ENCODE measurements at regions not wholly inside any gene's neighbourhood (a gene's known extent, or its start where the extent isn't known, plus 50 kb on each side); places are given as distances from the start of the nearest gene placed in this dataset.

DNA sequence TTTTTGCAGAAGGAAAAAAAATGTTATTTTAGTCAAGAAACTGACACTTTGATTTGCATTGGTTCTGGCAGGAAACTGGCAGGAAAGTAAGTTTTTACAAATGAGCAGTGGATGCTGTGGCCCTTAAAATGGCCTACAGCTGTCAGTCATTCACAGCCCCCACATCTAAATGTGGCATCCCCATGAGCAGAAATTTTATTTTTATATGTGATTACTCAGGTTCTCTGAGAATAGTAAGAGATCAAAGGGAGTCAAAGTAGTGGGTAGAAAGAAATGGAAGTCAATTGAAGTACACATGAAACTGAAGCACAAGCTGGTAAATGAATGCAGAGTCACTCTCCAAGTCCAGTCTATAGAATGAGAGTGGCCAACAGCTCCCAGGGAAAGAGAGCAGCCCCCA lies 80.3 kb downstream of the ENC1 start:
- H3K4me1 Mint-ChIP-seq (ENCODE audit: low read depth) = peaks cover 5% of the 10 kb centered on the region
- DNase-seq (ENCODE audit: low spot score, unreplicated experiment) = no peak
- peaks cover 7% of the 10 kb centered on the region for H3K27me3 Mint-ChIP-seq
- no peak overlapping the region for H3K27ac Mint-ChIP-seq
- no peaks in the 10 kb centered on the region for H3K9me3 Mint-ChIP-seq (ENCODE audit: low read depth)
- TF ChIP-seq, protein P1, sequence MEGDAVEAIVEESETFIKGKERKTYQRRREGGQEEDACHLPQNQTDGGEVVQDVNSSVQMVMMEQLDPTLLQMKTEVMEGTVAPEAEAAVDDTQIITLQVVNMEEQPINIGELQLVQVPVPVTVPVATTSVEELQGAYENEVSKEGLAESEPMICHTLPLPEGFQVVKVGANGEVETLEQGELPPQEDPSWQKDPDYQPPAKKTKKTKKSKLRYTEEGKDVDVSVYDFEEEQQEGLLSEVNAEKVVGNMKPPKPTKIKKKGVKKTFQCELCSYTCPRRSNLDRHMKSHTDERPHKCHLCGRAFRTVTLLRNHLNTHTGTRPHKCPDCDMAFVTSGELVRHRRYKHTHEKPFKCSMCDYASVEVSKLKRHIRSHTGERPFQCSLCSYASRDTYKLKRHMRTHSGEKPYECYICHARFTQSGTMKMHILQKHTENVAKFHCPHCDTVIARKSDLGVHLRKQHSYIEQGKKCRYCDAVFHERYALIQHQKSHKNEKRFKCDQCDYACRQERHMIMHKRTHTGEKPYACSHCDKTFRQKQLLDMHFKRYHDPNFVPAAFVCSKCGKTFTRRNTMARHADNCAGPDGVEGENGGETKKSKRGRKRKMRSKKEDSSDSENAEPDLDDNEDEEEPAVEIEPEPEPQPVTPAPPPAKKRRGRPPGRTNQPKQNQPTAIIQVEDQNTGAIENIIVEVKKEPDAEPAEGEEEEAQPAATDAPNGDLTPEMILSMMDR (IDR thresholded peaks at IDR 0.05; ENCODE audit: unreplicated experiment) = no peak
- no peak overlapping the region for H3K4me3 Mint-ChIP-seq (ENCODE audit: low read depth)
- H3K36me3 Mint-ChIP-seq (ENCODE audit: insufficient read depth) = no peaks in the 10 kb centered on the region

DNA sequence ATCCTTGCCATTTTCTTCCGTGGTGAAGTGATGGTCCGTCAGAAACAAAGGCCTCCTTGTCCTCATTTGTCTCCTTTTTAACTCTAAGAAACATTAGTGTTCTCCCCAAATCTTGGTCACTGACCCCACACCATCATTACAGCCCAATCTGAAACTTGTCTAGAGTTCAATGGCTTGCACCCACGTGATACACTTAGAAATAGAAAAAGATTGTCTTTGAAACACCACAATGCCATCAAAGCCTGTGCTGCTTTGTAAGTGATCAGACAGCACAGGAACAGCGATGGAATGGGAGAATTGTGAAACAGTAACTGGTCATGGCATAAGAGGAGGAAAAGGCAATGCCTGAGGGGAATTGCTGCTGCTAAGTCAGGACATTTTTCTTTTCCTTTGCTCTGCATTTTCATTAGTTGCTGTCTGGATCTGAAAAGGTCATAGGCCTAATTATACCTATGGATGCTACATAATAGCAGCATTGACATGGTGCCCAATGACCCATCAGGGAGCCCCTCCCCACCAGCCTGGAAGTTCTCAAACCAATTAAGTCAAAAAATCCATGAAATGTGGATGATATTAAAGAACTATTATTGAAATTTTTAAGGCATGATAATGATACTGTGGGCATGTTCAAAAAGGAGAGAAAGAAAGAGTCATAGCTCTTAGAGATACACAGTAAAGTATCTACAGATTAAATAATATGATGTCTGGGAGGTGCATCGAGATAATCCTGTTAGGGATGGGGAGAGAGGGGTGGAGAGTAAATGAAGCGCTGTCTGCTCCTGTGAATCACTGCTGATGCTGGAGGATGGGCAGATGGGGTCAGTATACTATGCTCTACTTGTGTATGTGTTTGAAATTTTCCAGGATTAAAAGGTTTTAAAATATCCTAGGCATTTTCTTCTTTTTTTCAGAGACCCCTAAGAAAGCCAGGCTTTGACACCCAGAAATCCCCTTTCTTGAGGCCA lies 83.6 kb downstream of the ENC1 start:
- H3K36me3 Mint-ChIP-seq (ENCODE audit: insufficient read depth) = no peaks in the 10 kb centered on the region
- no peak overlapping the region for H3K27ac Mint-ChIP-seq
- no peak overlapping the region for H3K4me3 Mint-ChIP-seq (ENCODE audit: low read depth)
- peaks cover 3% of the 10 kb centered on the region for H3K9me3 Mint-ChIP-seq (ENCODE audit: low read depth)
- no peak for DNase-seq (ENCODE audit: low spot score, unreplicated experiment)
- TF ChIP-seq, protein P1 (IDR thresholded peaks at IDR 0.05; ENCODE audit: unreplicated experiment) = no peak
- H3K27me3 Mint-ChIP-seq = peaks cover 10% of the 10 kb centered on the region
- H3K4me1 Mint-ChIP-seq (ENCODE audit: low read depth) = peaks cover 6% of the 10 kb centered on the region

DNA sequence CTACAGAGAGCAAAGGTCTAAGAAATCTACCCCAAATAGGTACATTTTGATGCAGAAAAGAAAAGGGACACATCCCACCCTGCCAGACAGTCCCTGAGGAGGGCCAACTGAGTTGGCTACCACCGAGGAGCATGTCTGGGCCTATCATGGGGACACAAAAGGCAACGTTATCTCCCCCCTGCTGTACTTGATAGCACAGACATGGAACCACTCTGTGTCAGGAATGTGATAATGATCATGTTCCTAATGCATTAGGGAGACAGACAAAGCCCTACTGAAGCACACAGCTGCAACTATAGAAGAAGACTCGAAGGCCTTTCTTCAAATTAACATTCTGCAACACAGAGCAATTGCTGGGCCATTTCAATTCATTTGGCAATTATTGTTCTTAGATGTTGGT lies 84.5 kb downstream of the ENC1 start:
- H3K27ac Mint-ChIP-seq = no peak overlapping the region

DNA sequence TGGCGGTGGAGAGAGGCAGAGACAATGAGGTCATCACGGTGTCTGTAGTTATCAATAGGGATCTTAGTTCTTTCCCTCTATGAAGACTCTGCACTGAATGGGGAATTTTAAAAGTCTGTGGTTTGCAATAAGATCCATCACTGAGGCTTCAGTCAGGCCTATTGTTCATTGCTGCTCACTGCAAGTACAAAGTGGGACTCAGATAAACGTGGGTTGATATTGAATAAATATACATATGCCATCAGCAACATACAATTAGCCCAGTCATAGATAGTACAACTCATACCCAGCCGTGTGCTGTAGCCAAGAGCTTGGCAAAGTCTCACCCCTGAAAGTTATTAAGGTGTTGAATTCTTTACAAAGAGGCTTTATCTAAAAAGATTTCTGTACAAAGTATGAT lies 88.4 kb downstream of the ENC1 start:
- TF ChIP-seq, protein P1 (IDR thresholded peaks at IDR 0.05; ENCODE audit: unreplicated experiment) = no peak
- no peak overlapping the region for H3K4me3 Mint-ChIP-seq (ENCODE audit: low read depth)
- no peak overlapping the region for H3K27ac Mint-ChIP-seq
- H3K9me3 Mint-ChIP-seq (ENCODE audit: low read depth) = peaks cover 3% of the 10 kb centered on the region
- H3K4me1 Mint-ChIP-seq (ENCODE audit: low read depth) = peaks cover 3% of the 10 kb centered on the region
- DNase-seq (ENCODE audit: low spot score, unreplicated experiment) = no peak
- H3K27me3 Mint-ChIP-seq = peaks cover 3% of the 10 kb centered on the region
- H3K36me3 Mint-ChIP-seq (ENCODE audit: insufficient read depth) = no peaks in the 10 kb centered on the region

More for the DNA sequence above, 84.5 kb downstream of the ENC1 start:
- Mint-ChIP-seq H3K4me3 (ENCODE audit: low read depth) (no peak overlapping the region), H3K9me3 (ENCODE audit: low read depth) (peaks cover 3% of the 10 kb centered on the region), H3K36me3 (ENCODE audit: insufficient read depth) (no peaks in the 10 kb centered on the region), H3K4me1 (ENCODE audit: low read depth) (peaks cover 6% of the 10 kb centered on the region), H3K27me3 (peaks cover 10% of the 10 kb centered on the region)
- DNase-seq (ENCODE audit: low spot score, unreplicated experiment) = no peak
- TF ChIP-seq, protein P1 (IDR thresholded peaks at IDR 0.05; ENCODE audit: unreplicated experiment) = no peak

DNA sequence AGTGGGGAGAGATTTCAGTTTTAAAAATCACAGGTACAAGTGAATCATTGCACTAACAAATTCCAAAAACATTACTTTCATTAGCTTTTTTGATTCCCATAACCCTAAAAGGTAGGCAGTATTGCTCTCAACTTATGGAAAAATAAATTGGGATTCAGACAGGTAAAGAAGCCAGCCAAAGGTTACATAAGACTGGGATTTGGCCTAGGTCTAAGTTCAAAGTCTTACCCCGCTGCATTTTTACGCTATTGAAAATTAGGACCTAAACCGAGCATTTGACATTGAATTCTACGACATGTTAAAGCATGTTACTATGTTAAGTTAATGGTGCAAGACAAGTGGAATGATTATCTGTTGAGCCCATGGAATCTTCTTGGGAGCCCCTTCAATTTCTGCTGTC lies 89.6 kb downstream of the ENC1 start:
- H3K9me3 Mint-ChIP-seq (ENCODE audit: low read depth) = peaks cover 3% of the 10 kb centered on the region
- no peak for DNase-seq (ENCODE audit: low spot score, unreplicated experiment)
- TF ChIP-seq, protein P1 (IDR thresholded peaks at IDR 0.05; ENCODE audit: unreplicated experiment) = no peak
- H3K36me3 Mint-ChIP-seq (ENCODE audit: insufficient read depth) = no peaks in the 10 kb centered on the region
- H3K27ac Mint-ChIP-seq = no peak overlapping the region
- H3K27me3 Mint-ChIP-seq = peaks cover 3% of the 10 kb centered on the region
- H3K4me3 Mint-ChIP-seq (ENCODE audit: low read depth) = no peak overlapping the region
- peaks cover 3% of the 10 kb centered on the region for H3K4me1 Mint-ChIP-seq (ENCODE audit: low read depth)
